Pancreas (tissue), 10 donors: ENCODE measurements at regions not wholly inside any gene's neighbourhood (a gene's known extent, or its start where the extent isn't known, plus 50 kb on each side); places are given as distances from the start of the nearest gene placed in this dataset.

ENCODE experiments used
- ATAC-seq, 4 donors: fragments of 200-7000 bp; cut with Tn5 transposase; one replicate each; pipeline versions ENCODE4 v1.8.0 to v1.9.1; 2020; ENCODE audit warnings: mild to moderate bottlenecking in 4 of 4, moderate library complexity in 4 of 4
- DNase-seq, 6 donors: peaks; one replicate each; pipeline ENCODE4 v3.0.0-alpha.2; 2020
- FAIRE-seq: peaks from 2 replicates; lab custom pipeline; 2012; peaks lifted over from hg19 to GRCh38; lab: Jason Lieb, UNC
- H3K27ac ChIP-seq, 4 donors: fragments of 200-600 bp; sonication (generic); 1 replicate in 3 of 4; 2 replicates in 1 of 4; pipeline versions ENCODE4 v1.5.0 to v1.8.0; 2020
- H3K27me3 ChIP-seq, 4 donors: fragments of 200-600 bp; one replicate each; pipeline ENCODE4 v1.8.0; 2021
- H3K36me3 ChIP-seq, 3 donors: fragments of 200-600 bp; sonication (generic) in 1 of 3; one replicate each; pipeline versions ENCODE4 v1.5.0 to v1.8.0; 2020 to 2021
- H3K4me1 ChIP-seq, 3 donors: fragments of 200-600 bp; one replicate each; pipeline ENCODE4 v1.8.0; 2021
- H3K4me3 ChIP-seq, 4 donors: fragments of 200-600 bp; sonication (generic) in 2 of 4; one replicate each; pipeline versions ENCODE4 v1.5.0 to v1.8.0; 2020 to 2021
- H3K9me3 ChIP-seq, 4 donors: fragments of 200-600 bp; one replicate each; pipeline ENCODE4 v1.8.0; 2021
- CTCF ChIP-seq, 4 donors: fragments of 200-600 bp; sonication (generic) in 3 of 4; IDR thresholded peaks; one replicate each; pipeline versions ENCODE4 v1.5.0 to v1.8.0; 2021; ENCODE audit warnings: antibody characterized with exemption in 4 of 4
- WGBS, 2 donors: extraction: QIAGEN DNeasy Blood & Tissue Kit; methylation state at CpG; one replicate each; pipeline ENCODE4 v1.1.7; 2013; 5-methylcytosine and 5-hydroxymethylcytosine counted together
- intact Hi-C, 3 donors: fragments of 100-400 bp; cut with DNase I; formaldehyde crosslinking; loops; one replicate each; pipeline versions ENCODE4 v1.11.1 to v1.14.2; 2022
- donor health status: healthy with polysubstance abuse.
- donor health status: DM: no; HTN: no; CAD: no; lungs with moderate emphysema.
- donor health status: DM: no; HTN: no; CAD: no.
- donor health status: control.
- donor health status: control.
- donor health status: Bipolar disorder and iron deficiency.
- donor health status: DM: yes; HTN: yes; CAD: no.
- donor health status: DM: no; HTN: no; CAD: no.
- donor health status: DM: no; HTN: no; CAD: no.
- donor health status: DM: yes; HTN: yes; CAD: no.

DNA sequence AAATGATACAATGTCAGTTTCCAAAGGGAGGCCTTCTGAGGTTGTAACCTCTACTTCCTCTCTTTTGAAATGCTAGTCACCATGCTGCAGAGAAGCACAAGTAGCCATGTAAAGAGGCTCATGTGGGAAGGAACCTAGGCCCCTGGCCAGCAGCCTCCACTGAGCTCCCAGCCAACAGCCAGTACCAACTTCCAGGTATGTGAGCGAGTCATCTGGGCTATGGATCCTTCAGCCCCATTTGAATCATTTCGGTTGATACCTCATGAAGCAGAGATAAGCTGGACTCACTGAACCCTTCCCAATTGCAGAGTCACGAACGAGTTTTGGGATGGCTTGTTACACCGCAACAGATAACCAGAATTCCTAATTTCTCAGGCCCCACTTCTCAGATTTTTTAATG is 187.0 kb upstream of the LDB2 start:
- no peaks in the 10 kb centered on the region for H3K9me3 ChIP-seq
- intact Hi-C loops = no loop called here
- H3K27me3 ChIP-seq = peaks cover 0 to 5% (median 0%) of the 10 kb centered on the region in 4 donors
- 64 to 90% methylated on average over 5 of the region's 5 CpGs for WGBS, 2 donors
- no peak for TF ChIP-seq CTCF (IDR thresholded peaks at IDR 0.05)
- no peaks in the 10 kb centered on the region for H3K36me3 ChIP-seq
- ATAC-seq = no peak
- DNase-seq = no peak
- no peaks in the 10 kb centered on the region for H3K4me1 ChIP-seq
- no peak overlapping the region for H3K27ac ChIP-seq
- FAIRE-seq = no peak
- no peak overlapping the region for H3K4me3 ChIP-seq

- DNase-seq (no peak), FAIRE-seq (no peak), ATAC-seq (no peak)
- Histone ChIP-seq H3K27me3 (peaks cover 0 to 5% (median 0%) of the 10 kb centered on the region in 4 donors), H3K9me3 (no peaks in the 10 kb centered on the region), H3K4me1 (no peaks in the 10 kb centered on the region), H3K27ac (no peak overlapping the region), H3K36me3 (no peaks in the 10 kb centered on the region), H3K4me3 (no peak overlapping the region)
- WGBS, 2 donors = 77 to 88% methylated on average over 4 of the region's 4 CpGs
- TF ChIP-seq CTCF (IDR thresholded peaks at IDR 0.05) = no peak
- intact Hi-C loops = no loop called here
These were observed 183.7 kb upstream of the LDB2 start for GRCh38 chr4:17082186-17082585.

DNA sequence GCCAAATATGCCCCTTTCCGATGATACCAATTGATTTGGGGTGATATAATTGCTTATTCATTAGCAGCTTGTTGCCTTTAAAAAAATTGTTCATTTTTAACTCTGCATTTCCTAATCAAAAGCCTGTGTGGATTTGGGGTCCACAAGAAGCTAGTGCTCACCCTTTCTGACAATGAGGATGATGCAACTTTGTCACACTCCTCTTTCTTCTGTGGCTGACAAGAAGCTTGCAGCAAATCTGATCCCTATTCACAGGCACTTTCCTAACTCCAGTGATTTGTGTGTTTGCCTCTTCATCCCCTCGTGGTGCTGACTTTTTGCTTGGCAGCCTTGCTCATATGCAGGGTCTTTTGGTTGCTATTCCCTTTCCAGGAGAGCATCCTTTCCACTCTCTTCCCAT is 182.7 kb upstream of the LDB2 start:
- no peak overlapping the region for H3K4me3 ChIP-seq
- TF ChIP-seq CTCF (IDR thresholded peaks at IDR 0.05) = no peak
- H3K4me1 ChIP-seq = no peaks in the 10 kb centered on the region
- DNase-seq (no peak), FAIRE-seq (no peak), ATAC-seq (no peak)
- no peaks in the 10 kb centered on the region for H3K36me3 ChIP-seq
- intact Hi-C loops = no loop called here
- no peaks in the 10 kb centered on the region for H3K9me3 ChIP-seq
- 38 to 50% methylated on average over 2 of the region's 2 CpGs for WGBS, 2 donors
- no peak overlapping the region for H3K27ac ChIP-seq
- peaks cover 0 to 5% (median 0%) of the 10 kb centered on the region in 4 donors for H3K27me3 ChIP-seq

DNA sequence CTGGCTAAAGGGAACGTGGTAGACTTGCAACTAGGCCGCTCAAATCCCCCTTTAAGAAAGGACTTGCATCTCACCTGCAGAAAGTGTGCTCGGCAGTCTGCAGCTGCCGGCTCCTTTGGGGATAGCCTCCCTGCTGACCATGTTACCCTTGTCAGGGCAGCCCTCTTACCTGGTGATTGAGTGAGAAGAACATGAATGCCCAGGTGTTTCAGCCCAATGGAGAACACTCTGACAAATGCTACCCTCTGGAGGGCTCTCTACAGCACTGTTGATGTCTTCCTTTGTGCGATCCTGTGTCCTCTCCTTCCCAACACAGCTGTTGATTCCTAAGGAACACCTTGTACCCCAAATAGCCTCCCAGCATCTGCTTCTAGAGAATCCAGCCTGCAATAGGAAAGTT is 178.7 kb upstream of the LDB2 start:
- TF ChIP-seq CTCF (IDR thresholded peaks at IDR 0.05) = no peak
- no peaks in the 10 kb centered on the region for H3K9me3 ChIP-seq
- FAIRE-seq = no peak
- peaks cover 0 to 3% (median 0%) of the 10 kb centered on the region in 4 donors for H3K27me3 ChIP-seq
- intact Hi-C loops = no loop called here
- H3K36me3 ChIP-seq = no peaks in the 10 kb centered on the region
- H3K4me1 ChIP-seq = no peaks in the 10 kb centered on the region
- WGBS, 2 donors = 74 to 80% methylated on average over 5 of the region's 5 CpGs
- H3K27ac ChIP-seq = no peak overlapping the region
- no peak for DNase-seq
- H3K4me3 ChIP-seq = no peak overlapping the region
- ATAC-seq = no peak

GRCh38 chr4:17072483-17072882 is 174.0 kb upstream of the LDB2 start:
- ATAC-seq (no peak), FAIRE-seq (no peak), DNase-seq (no peak)
- WGBS, 2 donors = 45 to 56% methylated on average over 3 of the region's 3 CpGs
- no peak for TF ChIP-seq CTCF (IDR thresholded peaks at IDR 0.05)
- intact Hi-C loops = no loop called here
- H3K27me3 ChIP-seq = peaks cover 0 to 3% (median 0%) of the 10 kb centered on the region in 4 donors
- H3K4me1 ChIP-seq = no peaks in the 10 kb centered on the region
- no peak overlapping the region for H3K27ac ChIP-seq
- H3K9me3 ChIP-seq = no peaks in the 10 kb centered on the region
- no peak overlapping the region for H3K4me3 ChIP-seq
- H3K36me3 ChIP-seq = no peaks in the 10 kb centered on the region
